ENCODE measurements at regions not wholly inside any gene's neighbourhood (a gene's known extent, or its start where the extent isn't known, plus 50 kb on each side); places are given as distances from the start of the nearest gene placed in this dataset.

DNA sequence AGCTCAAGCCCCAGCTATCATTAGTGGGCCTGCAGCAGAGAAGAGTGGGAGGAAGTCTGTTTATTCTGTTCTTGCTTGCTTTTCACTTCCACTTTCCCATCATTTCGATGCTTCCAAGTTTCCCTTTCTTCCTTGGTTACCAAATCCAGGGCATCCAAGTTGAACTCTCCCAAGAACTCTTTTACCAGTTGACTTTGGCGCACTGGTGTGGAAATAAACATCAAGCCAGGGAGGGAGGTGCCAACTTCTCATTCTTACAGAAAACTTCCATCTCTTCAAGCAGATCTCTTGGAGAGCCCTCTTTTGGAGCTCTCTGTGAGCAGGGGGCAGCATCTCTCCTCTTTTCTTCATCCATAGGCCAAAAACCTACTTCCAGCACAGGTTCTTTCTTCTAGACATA, 85.7 kb upstream of the RGS17 start:
- TF ChIP-seq, protein P1, sequence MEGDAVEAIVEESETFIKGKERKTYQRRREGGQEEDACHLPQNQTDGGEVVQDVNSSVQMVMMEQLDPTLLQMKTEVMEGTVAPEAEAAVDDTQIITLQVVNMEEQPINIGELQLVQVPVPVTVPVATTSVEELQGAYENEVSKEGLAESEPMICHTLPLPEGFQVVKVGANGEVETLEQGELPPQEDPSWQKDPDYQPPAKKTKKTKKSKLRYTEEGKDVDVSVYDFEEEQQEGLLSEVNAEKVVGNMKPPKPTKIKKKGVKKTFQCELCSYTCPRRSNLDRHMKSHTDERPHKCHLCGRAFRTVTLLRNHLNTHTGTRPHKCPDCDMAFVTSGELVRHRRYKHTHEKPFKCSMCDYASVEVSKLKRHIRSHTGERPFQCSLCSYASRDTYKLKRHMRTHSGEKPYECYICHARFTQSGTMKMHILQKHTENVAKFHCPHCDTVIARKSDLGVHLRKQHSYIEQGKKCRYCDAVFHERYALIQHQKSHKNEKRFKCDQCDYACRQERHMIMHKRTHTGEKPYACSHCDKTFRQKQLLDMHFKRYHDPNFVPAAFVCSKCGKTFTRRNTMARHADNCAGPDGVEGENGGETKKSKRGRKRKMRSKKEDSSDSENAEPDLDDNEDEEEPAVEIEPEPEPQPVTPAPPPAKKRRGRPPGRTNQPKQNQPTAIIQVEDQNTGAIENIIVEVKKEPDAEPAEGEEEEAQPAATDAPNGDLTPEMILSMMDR (IDR thresholded peaks at IDR 0.05): no peak
- peaks cover 0 to 3% (median 0%) of the 10 kb centered on the region in 4 donors for H3K4me1 ChIP-seq
- intact Hi-C loops (cut with DNase I; ENCODE audit: low total_unique reads): no loop called here
- H3K27me3 ChIP-seq: no peaks in the 10 kb centered on the region
- no peak for DNase-seq
- H3K36me3 ChIP-seq: no peaks in the 10 kb centered on the region
- no peaks in the 10 kb centered on the region for H3K9me3 ChIP-seq
- no peak overlapping the region for H3K4me3 ChIP-seq
- H3K27ac ChIP-seq: peak overlapping the region in 1 of 2 donors; percentile 45

DNA sequence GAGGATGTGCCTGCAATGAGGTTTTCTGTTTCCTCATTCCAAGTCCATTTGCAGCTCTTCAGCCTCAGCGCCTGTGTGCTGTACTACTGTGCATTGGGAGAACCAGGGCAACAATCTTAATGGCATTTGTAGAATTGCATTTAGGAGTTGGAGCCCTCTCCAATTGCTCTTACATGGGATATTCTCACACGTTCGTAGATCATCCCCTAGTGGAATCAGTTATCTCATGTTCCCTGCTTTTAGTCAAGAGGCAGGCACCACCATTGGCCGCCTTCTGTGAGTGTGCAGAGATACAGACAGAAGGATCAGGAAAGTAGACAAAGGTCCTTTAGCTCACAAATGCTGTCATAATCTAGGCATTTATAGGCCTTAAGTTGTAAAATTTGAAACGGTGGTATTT, 84.2 kb upstream of the RGS17 start:
- DNase-seq: no peak
- Histone ChIP-seq H3K9me3 (no peaks in the 10 kb centered on the region), H3K36me3 (no peaks in the 10 kb centered on the region), H3K27ac (no peak overlapping the region), H3K27me3 (no peaks in the 10 kb centered on the region), H3K4me3 (no peak overlapping the region), H3K4me1 (peaks cover 0 to 3% (median 0%) of the 10 kb centered on the region in 4 donors)
- intact Hi-C loops (cut with DNase I; ENCODE audit: low total_unique reads): no loop called here
- TF ChIP-seq, protein P1 (IDR thresholded peaks at IDR 0.05): no peak

DNA sequence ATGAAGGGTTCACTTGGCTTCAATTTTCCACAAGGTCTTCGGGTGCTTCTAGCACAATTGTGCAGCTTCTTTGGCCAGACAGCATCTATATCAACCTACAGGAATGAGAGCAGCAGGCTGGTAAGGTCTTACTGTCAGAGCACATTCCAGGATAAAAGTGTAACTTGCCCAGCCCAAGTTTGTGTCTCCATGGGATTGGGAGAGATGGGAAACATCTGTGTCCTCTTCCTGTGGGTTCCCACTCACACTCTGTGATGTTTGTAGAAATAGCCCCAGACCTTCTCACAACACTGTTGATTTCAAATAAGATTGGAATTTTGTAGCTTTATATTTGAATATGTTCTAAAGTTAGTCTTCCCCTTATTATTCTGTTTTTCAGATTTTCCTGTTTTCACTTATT, 83.4 kb upstream of the RGS17 start:
- H3K27me3 ChIP-seq: no peaks in the 10 kb centered on the region
- no peaks in the 10 kb centered on the region for H3K36me3 ChIP-seq
- no peaks in the 10 kb centered on the region for H3K9me3 ChIP-seq
- intact Hi-C loops (cut with DNase I; ENCODE audit: low total_unique reads): no loop called here
- peaks cover 0 to 3% (median 0%) of the 10 kb centered on the region in 4 donors for H3K4me1 ChIP-seq
- TF ChIP-seq, protein P1 (IDR thresholded peaks at IDR 0.05): no peak
- H3K4me3 ChIP-seq: no peak overlapping the region
- no peak overlapping the region for H3K27ac ChIP-seq
- no peak for DNase-seq

DNA sequence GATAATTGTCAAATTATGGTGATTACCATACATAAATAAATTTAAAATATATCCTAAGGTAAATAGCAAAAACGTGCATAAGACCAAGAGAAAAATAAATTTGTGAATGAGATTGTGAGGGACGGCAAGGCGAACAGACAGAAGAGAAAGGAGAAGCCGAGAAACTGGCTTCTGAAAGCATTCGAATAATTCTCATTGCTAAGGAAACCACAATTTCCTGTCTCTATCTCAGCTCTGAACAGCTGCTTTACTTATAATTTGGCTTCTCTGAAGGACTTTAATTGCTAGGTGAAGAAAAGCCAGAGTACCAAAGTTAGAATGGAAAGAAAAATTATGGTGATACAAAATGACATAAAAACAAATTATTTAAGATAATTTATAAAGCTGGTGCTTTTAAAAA, 79.0 kb upstream of the RGS17 start:
- DNase-seq: no peak
- no peak overlapping the region for H3K27ac ChIP-seq
- no peak overlapping the region for H3K4me3 ChIP-seq
- H3K27me3 ChIP-seq: no peaks in the 10 kb centered on the region
- H3K4me1 ChIP-seq: no peaks in the 10 kb centered on the region
- no peaks in the 10 kb centered on the region for H3K9me3 ChIP-seq
- no peaks in the 10 kb centered on the region for H3K36me3 ChIP-seq
- intact Hi-C loops (cut with DNase I; ENCODE audit: low total_unique reads): no loop called here
- TF ChIP-seq, protein P1 (IDR thresholded peaks at IDR 0.05): no peak

DNA sequence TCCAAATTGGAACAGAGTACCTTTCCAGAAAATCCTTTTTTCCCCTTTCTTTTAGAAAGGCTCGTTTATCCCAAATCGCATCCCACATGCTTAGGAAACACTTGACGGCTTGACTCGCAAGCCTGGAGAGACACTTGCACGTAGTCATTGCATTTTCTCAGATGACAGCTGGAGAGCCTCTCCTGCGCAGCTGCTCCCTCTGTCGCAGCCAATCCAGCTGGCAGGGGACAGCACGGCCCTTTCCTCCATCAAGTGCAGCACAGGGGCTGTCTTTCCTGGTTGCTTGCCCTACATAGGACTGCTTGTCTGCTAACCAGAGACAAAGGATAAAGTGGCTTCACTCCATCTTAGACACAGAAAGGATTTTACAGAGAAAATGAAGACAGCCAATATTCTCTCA, 77.6 kb upstream of the RGS17 start:
- Histone ChIP-seq H3K9me3 (no peaks in the 10 kb centered on the region), H3K27ac (no peak overlapping the region), H3K4me3 (no peak overlapping the region), H3K4me1 (no peaks in the 10 kb centered on the region), H3K27me3 (no peaks in the 10 kb centered on the region), H3K36me3 (no peaks in the 10 kb centered on the region)
- DNase-seq: no peak
- intact Hi-C loops (cut with DNase I; ENCODE audit: low total_unique reads): no loop called here
- TF ChIP-seq, protein P1 (IDR thresholded peaks at IDR 0.05): no peak

DNA sequence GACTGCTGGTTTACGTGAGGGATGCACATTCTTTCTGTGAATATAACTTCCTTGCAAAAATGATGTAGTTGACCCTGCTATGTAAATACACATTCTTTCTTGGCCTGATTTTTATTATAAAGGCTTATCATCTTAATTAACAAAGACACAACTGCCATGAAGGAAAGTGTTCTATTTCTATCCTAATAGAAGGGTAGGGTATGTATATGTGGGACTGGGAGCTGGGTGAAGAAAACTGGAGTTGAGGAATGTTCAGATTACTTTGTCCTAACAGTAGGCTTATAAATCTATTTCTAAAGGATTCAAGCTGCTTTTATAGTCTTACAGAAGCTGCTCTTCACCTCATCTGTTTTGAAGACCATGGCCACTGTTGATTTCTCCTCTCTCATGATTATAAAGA, 76.5 kb upstream of the RGS17 start:
- intact Hi-C loops (cut with DNase I; ENCODE audit: low total_unique reads): no loop called here
- no peak for DNase-seq
- no peak overlapping the region for H3K4me3 ChIP-seq
- H3K9me3 ChIP-seq: no peaks in the 10 kb centered on the region
- H3K27ac ChIP-seq: no peak overlapping the region
- no peaks in the 10 kb centered on the region for H3K36me3 ChIP-seq
- TF ChIP-seq, protein P1 (IDR thresholded peaks at IDR 0.05): no peak
- no peaks in the 10 kb centered on the region for H3K27me3 ChIP-seq
- H3K4me1 ChIP-seq: no peaks in the 10 kb centered on the region
